Stomach (tissue), 8 donors: ENCODE measurements at regions not wholly inside any gene's neighbourhood (a gene's known extent, or its start where the extent isn't known, plus 50 kb on each side); places are given as distances from the start of the nearest gene placed in this dataset.

ENCODE experiments used
- DNase-seq, 2 donors: peaks; one replicate each; pipeline versions ENCODE4 v3.0.0 to v3.0.0-alpha.2; 2013 to 2019
- H3K27ac ChIP-seq, 5 donors: fragments of 200-600 bp in 4 of 5; sonication (generic) in 4 of 5; one replicate each; pipeline ENCODE4 v1.5.1; 2013 to 2019; ENCODE audit warnings: mild to moderate bottlenecking in 1 of 5, moderate library complexity in 1 of 5
- H3K27me3 ChIP-seq, 3 donors: fragments of 200-600 bp; sonication (generic); one replicate each; pipeline ENCODE4 v1.5.1; 2017 to 2019; ENCODE audit warnings: mixed run types in 1 of 3
- H3K36me3 ChIP-seq, 4 donors: fragments of 200-600 bp; sonication (generic); 1 replicate in 3 of 4; 2 replicates in 1 of 4; pipeline ENCODE4 v1.5.1; 2016 to 2019
- H3K4me1 ChIP-seq, 4 donors: fragments of 200-600 bp; sonication (generic); one replicate each; pipeline ENCODE4 v1.5.1; 2016 to 2019
- H3K4me3 ChIP-seq, 4 donors: fragments of 200-600 bp; sonication (generic) in 3 of 4; one replicate each; pipeline ENCODE4 v1.5.1; 2016 to 2019; ENCODE audit warnings: mild to moderate bottlenecking in 1 of 4
- H3K9me3 ChIP-seq, 4 donors: fragments of 200-600 bp; sonication (generic); one replicate each; pipeline ENCODE4 v1.5.1; 2016 to 2019
- EP300 ChIP-seq: sonication (generic); formaldehyde crosslinking; IDR thresholded peaks from one replicate; pipeline ENCODE4 v1.6.1; 2017; ENCODE audit warnings: antibody characterized with exemption
- POLR2A ChIP-seq, 4 donors: fragments of 450-650 bp; IDR thresholded peaks; one replicate each; pipeline ENCODE4 v1.6.1; 2016; ENCODE audit warnings: antibody characterized with exemption in 4 of 4, control low read depth in 2 of 4, mild to moderate bottlenecking in 1 of 4, moderate library complexity in 1 of 4
- POLR2AphosphoS5 ChIP-seq, 3 donors: sonication (generic); formaldehyde crosslinking; IDR thresholded peaks; one replicate each; pipeline ENCODE4 v1.6.1; 2016; ENCODE audit warnings: antibody characterized with exemption in 3 of 3
- WGBS, 5 donors: extraction: QIAGEN DNeasy Blood & Tissue Kit in 3 of 5; methylation state at CpG; one replicate each; pipeline versions ENCODE4 v1.1.5 to v1.1.7; 2013 to 2018; 5-methylcytosine and 5-hydroxymethylcytosine counted together
- intact Hi-C: fragments of 100-400 bp; cut with DNase I; formaldehyde crosslinking; loops from one replicate; pipeline ENCODE4 v1.15.1; 2023; ENCODE audit warnings: low total_unique reads
- TF ChIP-seq, protein P1 (sequence below), 7 experiments: fragments of 450-650 bp in 4 of 7; fragments of 200-600 bp in 3 of 7; sonication (generic) in 3 of 7; IDR thresholded peaks; one replicate each; pipeline ENCODE4 v1.5.1; 2016 to 2019; ENCODE audit warnings: antibody characterized with exemption in 7 of 7, control low read depth in 2 of 7, mild to moderate bottlenecking in 1 of 7
- donor health status: healthy with polysubstance abuse.
- donor health status: Bipolar disorder and iron deficiency.
- donor health status: healthy.

DNA sequence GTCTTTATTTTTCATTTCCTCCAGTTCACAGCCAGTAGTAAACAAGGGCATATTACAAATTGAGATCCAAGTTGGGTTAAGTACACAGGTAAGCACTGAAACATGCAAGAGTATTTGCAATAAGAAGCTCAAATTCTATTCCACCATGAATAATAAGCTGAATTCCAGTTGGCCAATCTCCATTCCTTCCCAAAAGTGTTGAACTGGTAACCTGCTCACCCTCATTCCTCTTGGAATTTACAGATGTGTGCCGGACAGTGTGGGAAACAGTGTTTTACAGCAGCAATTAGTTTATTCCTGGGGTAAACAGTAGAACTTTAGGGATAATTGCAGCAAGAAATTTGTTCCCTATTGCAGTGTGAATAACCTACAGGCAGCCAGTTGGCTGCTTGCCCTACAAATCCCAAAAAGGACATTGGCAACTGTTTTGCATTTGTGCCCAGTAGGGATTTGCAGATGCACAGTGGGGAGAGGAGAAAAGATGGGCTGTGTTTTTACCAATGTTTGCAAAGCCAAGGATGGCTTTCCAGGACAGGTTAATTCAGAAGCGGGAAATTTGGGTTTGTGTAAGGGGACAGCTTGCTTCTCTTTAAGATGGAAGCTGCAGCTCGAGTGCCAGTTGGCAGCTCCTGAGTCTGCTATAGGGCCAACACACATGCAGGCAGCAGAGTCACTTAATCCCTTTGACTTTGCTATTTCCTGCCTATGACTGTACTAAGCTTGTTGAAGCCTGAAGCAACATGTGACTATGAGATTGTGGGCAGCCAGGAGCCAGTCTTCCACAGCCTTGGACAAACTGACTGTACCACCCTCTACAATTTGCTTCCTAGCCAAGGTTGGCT is 318.9 kb downstream of the MAP2K6 start:
- Histone ChIP-seq H3K27ac (peak overlapping the region in 2 of 5 donors; percentile 10 to 53), H3K4me3 (no peak overlapping the region), H3K27me3 (no peaks in the 10 kb centered on the region), H3K4me1 (peaks cover 0 to 20% (median 4%) of the 10 kb centered on the region in 4 donors), H3K9me3 (no peaks in the 10 kb centered on the region), H3K36me3 (no peaks in the 10 kb centered on the region)
- WGBS, 5 donors, result 37 to 66% (median 58%) methylated on average over 3 of the region's 3 CpGs
- DNase-seq, result peak in 1 of 2 donors; percentile 63
- TF ChIP-seq, protein P1, sequence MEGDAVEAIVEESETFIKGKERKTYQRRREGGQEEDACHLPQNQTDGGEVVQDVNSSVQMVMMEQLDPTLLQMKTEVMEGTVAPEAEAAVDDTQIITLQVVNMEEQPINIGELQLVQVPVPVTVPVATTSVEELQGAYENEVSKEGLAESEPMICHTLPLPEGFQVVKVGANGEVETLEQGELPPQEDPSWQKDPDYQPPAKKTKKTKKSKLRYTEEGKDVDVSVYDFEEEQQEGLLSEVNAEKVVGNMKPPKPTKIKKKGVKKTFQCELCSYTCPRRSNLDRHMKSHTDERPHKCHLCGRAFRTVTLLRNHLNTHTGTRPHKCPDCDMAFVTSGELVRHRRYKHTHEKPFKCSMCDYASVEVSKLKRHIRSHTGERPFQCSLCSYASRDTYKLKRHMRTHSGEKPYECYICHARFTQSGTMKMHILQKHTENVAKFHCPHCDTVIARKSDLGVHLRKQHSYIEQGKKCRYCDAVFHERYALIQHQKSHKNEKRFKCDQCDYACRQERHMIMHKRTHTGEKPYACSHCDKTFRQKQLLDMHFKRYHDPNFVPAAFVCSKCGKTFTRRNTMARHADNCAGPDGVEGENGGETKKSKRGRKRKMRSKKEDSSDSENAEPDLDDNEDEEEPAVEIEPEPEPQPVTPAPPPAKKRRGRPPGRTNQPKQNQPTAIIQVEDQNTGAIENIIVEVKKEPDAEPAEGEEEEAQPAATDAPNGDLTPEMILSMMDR (IDR thresholded peaks at IDR 0.05), result no peak
- TF ChIP-seq EP300 (no peak), POLR2AphosphoS5 (IDR thresholded peaks at IDR 0.05) (peak in 2 of 3 donors; percentile 47 to 55), POLR2A (IDR thresholded peaks at IDR 0.05) (no peak)
- intact Hi-C loops, result no loop called here

DNA sequence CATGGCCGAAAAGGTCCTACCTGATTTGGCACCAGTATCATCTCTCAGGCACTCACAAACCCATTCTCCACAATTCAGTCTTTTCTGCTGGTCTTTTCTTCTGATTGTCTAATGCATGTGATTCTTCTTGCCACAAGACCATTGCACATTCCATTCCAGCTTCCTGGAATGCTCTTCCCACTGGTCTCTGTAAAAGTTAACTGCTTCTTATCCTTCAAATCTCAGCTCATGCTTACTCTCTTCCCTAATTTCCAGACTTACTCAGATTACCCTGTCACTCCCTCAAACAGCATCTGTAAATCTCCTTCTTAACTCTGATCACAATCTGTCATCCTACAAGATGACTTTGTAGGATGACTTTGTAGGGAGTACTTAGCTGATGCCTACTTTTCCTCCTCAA is 320.2 kb downstream of the MAP2K6 start:
- intact Hi-C loops, result no loop called here

DNA sequence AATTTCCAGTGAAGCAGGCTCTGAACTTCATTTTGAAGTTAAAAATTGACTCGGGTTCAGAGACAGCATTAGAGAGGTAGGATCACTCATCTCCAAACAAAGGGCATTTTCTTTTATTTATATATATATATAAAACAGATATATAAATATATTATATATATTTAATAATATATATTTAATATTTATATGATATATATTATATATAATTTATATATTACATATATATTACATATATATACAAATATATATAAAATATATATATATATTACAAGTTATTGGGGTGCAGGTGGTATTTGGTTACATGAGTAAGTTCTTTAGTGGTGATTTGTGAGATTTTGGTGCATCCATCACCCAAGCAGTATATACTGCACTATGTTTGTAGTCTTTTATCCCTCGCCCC is 320.8 kb downstream of the MAP2K6 start:
- no peak for DNase-seq
- H3K4me1 ChIP-seq, result peaks cover 0 to 20% (median 4%) of the 10 kb centered on the region in 4 donors
- H3K27ac ChIP-seq, result no peak overlapping the region
- no peaks in the 10 kb centered on the region for H3K27me3 ChIP-seq
- TF ChIP-seq POLR2AphosphoS5 (IDR thresholded peaks at IDR 0.05) (no peak), POLR2A (IDR thresholded peaks at IDR 0.05) (no peak), EP300 (no peak)
- TF ChIP-seq, protein P1 (IDR thresholded peaks at IDR 0.05), result no peak
- no peaks in the 10 kb centered on the region for H3K36me3 ChIP-seq
- WGBS, 5 donors, result 83 to 98% (median 95%) methylated on average over 2 of the region's 2 CpGs
- no peak overlapping the region for H3K4me3 ChIP-seq
- no peaks in the 10 kb centered on the region for H3K9me3 ChIP-seq
- intact Hi-C loops, result no loop called here

More for the DNA sequence above, 320.2 kb downstream of the MAP2K6 start:
- Histone ChIP-seq H3K27me3 (no peaks in the 10 kb centered on the region), H3K4me3 (no peak overlapping the region), H3K9me3 (no peaks in the 10 kb centered on the region), H3K4me1 (peaks cover 0 to 20% (median 4%) of the 10 kb centered on the region in 4 donors), H3K36me3 (no peaks in the 10 kb centered on the region), H3K27ac (no peak overlapping the region)
- WGBS, 5 donors, result 86 to 100% (median 93%) methylated on average over 1 of the region's 1 CpG
- TF ChIP-seq POLR2AphosphoS5 (IDR thresholded peaks at IDR 0.05), result no peak
- TF ChIP-seq, protein P1 (IDR thresholded peaks at IDR 0.05), result no peak
- TF ChIP-seq EP300, result no peak
- TF ChIP-seq POLR2A (IDR thresholded peaks at IDR 0.05), result no peak
- no peak for DNase-seq

DNA sequence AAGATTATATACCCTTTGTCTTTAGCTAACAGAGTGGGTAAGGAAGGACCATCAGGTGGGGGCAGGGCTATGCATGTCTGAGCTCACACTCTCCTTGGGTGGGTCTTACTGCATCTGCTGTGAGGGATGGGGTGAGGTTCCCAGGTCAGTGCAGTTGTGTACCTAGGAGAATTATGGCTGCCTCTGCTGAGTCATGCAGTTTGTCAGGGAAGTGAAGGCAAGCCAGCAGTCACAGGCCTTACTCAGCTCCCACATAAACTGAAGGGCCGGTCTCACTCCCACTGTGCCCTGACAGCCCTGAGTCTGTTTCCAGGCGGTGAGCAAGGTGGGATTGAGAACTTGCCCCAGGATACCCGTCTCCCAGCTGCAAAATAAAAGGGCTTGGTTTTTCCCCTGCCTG is 328.6 kb downstream of the MAP2K6 start:
- intact Hi-C loops, result no loop called here
- 76 to 93% (median 89%) methylated on average over 3 of the region's 3 CpGs for WGBS, 5 donors
- no peak for DNase-seq
- H3K4me1 ChIP-seq, result no peaks in the 10 kb centered on the region
- no peak overlapping the region for H3K4me3 ChIP-seq
- H3K9me3 ChIP-seq, result no peaks in the 10 kb centered on the region
- H3K27ac ChIP-seq, result no peak overlapping the region
- no peaks in the 10 kb centered on the region for H3K36me3 ChIP-seq
- TF ChIP-seq POLR2AphosphoS5 (IDR thresholded peaks at IDR 0.05) (no peak), POLR2A (IDR thresholded peaks at IDR 0.05) (no peak)
- no peaks in the 10 kb centered on the region for H3K27me3 ChIP-seq
